Thyroid gland (tissue), 4 donors: ENCODE measurements at regions not wholly inside any gene's neighbourhood (a gene's known extent, or its start where the extent isn't known, plus 50 kb on each side); places are given as distances from the start of the nearest gene placed in this dataset.

Source experiments
- POLR2A ChIP-seq, 2 donors: fragments of 450-650 bp; IDR thresholded peaks; one replicate each; pipeline ENCODE4 v1.6.1; 2017; ENCODE audit warnings: antibody characterized with exemption in 2 of 2, mild to moderate bottlenecking in 2 of 2, moderate library complexity in 1 of 2
- TF ChIP-seq, protein P1 (sequence below), 6 experiments: fragments of 200-600 bp in 3 of 6; fragments of 450-650 bp in 3 of 6; sonication (generic) in 3 of 6; IDR thresholded peaks; one replicate each; pipeline ENCODE4 v1.5.1; 2016 to 2019; ENCODE audit warnings: antibody characterized with exemption in 6 of 6, mild to moderate bottlenecking in 2 of 6, inconsistent platforms in 1 of 6, moderate library complexity in 1 of 6

DNA sequence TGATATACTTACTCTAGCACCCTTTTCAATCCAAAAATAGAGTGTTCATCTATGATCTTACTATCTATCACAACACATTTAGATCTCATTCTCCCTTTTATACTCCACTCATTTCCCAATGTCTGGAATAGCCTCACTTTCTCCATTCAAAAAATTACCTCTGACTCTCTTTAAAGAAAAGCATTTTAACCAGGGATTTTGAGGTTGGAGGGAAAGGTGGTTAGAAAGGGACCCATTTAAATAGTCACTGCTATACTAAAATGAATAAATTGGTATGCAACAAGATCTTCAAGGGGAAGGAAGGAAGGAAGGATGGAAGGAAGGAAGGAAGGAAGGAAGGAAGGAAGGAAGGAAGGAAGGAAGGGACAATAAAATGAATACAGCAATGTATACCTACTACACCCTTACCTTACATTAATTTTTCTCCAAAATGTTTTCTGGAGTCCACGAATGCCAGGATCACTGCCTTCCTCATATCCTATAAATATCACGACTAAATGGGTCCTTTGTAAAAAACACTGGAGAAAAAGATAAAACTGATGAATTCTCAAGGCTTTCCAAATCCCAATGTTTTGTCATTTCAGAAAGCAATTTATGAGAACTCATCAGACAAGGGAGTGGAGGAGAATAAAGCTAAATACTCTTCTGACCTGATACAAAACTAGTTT, 202.7 kb downstream of the ZEB2 start:
- TF ChIP-seq, protein P1, sequence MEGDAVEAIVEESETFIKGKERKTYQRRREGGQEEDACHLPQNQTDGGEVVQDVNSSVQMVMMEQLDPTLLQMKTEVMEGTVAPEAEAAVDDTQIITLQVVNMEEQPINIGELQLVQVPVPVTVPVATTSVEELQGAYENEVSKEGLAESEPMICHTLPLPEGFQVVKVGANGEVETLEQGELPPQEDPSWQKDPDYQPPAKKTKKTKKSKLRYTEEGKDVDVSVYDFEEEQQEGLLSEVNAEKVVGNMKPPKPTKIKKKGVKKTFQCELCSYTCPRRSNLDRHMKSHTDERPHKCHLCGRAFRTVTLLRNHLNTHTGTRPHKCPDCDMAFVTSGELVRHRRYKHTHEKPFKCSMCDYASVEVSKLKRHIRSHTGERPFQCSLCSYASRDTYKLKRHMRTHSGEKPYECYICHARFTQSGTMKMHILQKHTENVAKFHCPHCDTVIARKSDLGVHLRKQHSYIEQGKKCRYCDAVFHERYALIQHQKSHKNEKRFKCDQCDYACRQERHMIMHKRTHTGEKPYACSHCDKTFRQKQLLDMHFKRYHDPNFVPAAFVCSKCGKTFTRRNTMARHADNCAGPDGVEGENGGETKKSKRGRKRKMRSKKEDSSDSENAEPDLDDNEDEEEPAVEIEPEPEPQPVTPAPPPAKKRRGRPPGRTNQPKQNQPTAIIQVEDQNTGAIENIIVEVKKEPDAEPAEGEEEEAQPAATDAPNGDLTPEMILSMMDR (IDR thresholded peaks at IDR 0.05) = no peak
- TF ChIP-seq POLR2A (IDR thresholded peaks at IDR 0.05) = no peak
